Liver (tissue), 8 donors: ENCODE measurements at regions not wholly inside any gene's neighbourhood (a gene's known extent, or its start where the extent isn't known, plus 50 kb on each side); places are given as distances from the start of the nearest gene placed in this dataset.

Source experiments
- DNase-seq: peaks from one replicate; pipeline ENCODE4 v3.0.0-alpha.2; 2017; ENCODE audit warnings: low spot score
- H3K27ac ChIP-seq, 2 donors: one replicate each; pipeline ENCODE4 v1.7.0; 2013; ENCODE audit warnings: inconsistent platforms in 2 of 2, low read length in 2 of 2, control low read depth in 1 of 2, low read depth in 1 of 2, mild to moderate bottlenecking in 1 of 2
- H3K27me3 ChIP-seq, 4 donors: one replicate each; pipeline versions ENCODE4 v1.6.1 to v1.7.0; 2013; ENCODE audit warnings: low read length in 3 of 4, inconsistent platforms in 1 of 4, mild to moderate bottlenecking in 1 of 4, moderate library complexity in 1 of 4; ENCODE audit not compliant: control insufficient read depth in 4 of 4, insufficient read depth in 4 of 4
- H3K36me3 ChIP-seq, 4 donors: one replicate each; pipeline versions ENCODE4 v1.6.1 to v1.7.0; 2013; ENCODE audit warnings: low read length in 3 of 4, mild to moderate bottlenecking in 3 of 4, low read depth in 1 of 4, moderate library complexity in 1 of 4; ENCODE audit not compliant: control insufficient read depth in 4 of 4, insufficient read depth in 3 of 4
- H3K4me1 ChIP-seq, 4 donors: one replicate each; pipeline versions ENCODE4 v1.6.1 to v1.7.0; 2013; ENCODE audit warnings: low read length in 3 of 4, mild to moderate bottlenecking in 3 of 4, moderate library complexity in 1 of 4; ENCODE audit not compliant: control insufficient read depth in 4 of 4, insufficient read depth in 4 of 4
- H3K4me3 ChIP-seq, 3 donors: one replicate each; pipeline versions ENCODE4 v1.6.1 to v1.7.0; 2013; ENCODE audit warnings: low read length in 3 of 3, control low read depth in 1 of 3, low read depth in 1 of 3, mild to moderate bottlenecking in 1 of 3
- H3K9ac ChIP-seq, 2 donors: one replicate each; pipeline ENCODE4 v1.7.0; 2013; ENCODE audit warnings: low read length in 2 of 2, mild to moderate bottlenecking in 2 of 2, moderate library complexity in 2 of 2, control low read depth in 1 of 2, low read depth in 1 of 2
- H3K9me3 ChIP-seq, 4 donors: one replicate each; pipeline versions ENCODE4 v1.6.1 to v1.7.0; 2013; ENCODE audit warnings: low read length in 3 of 4; ENCODE audit not compliant: control insufficient read depth in 4 of 4
- CTCF ChIP-seq: fragments of 150-350 bp; IDR thresholded peaks from 2 replicates; pipeline ENCODE4 v1.5.1; 2017; ENCODE audit warnings: improper control_type of control experiment, low read depth, low read length; ENCODE audit not compliant: missing input control
- EGR1 ChIP-seq, 2 donors: IDR thresholded peaks; 2 replicates each; pipeline ENCODE4 v1.6.1; 2016 to 2018; ENCODE audit warnings: antibody characterized with exemption in 2 of 2, low read depth in 2 of 2
- FOXA1 ChIP-seq: IDR thresholded peaks from 2 replicates; pipeline ENCODE4 v1.6.1; 2016; ENCODE audit warnings: antibody characterized with exemption
- FOXA2 ChIP-seq: IDR thresholded peaks from 2 replicates; pipeline ENCODE4 v1.6.1; 2016; ENCODE audit warnings: antibody characterized with exemption
- GABPA ChIP-seq, 2 donors: IDR thresholded peaks in 1 of 2; conservative IDR thresholded peaks in 1 of 2; 2 replicates each; pipeline ENCODE4 v1.6.1; 2016; ENCODE audit warnings: antibody characterized with exemption in 2 of 2, mild to moderate bottlenecking in 1 of 2, moderate library complexity in 1 of 2
- HNF4A ChIP-seq, 2 donors: conservative IDR thresholded peaks; 2 replicates each; pipeline ENCODE4 v1.6.1; 2016; ENCODE audit warnings: antibody characterized with exemption in 2 of 2, mild to moderate bottlenecking in 2 of 2
- HNF4G ChIP-seq: IDR thresholded peaks from 2 replicates; pipeline ENCODE4 v1.6.1; 2016; ENCODE audit warnings: antibody characterized with exemption
- JUND ChIP-seq, 2 donors: IDR thresholded peaks; 2 replicates each; pipeline ENCODE4 v1.6.1; 2016; ENCODE audit warnings: antibody characterized with exemption in 2 of 2
- MAX ChIP-seq: IDR thresholded peaks from 2 replicates; pipeline ENCODE4 v1.6.1; 2016; ENCODE audit warnings: antibody characterized with exemption
- NR2F2 ChIP-seq: IDR thresholded peaks from 2 replicates; pipeline ENCODE4 v1.6.1; 2016; ENCODE audit warnings: antibody characterized with exemption
- RAD21 ChIP-seq, 2 donors: IDR thresholded peaks; 2 replicates each; pipeline ENCODE4 v1.6.1; 2016; ENCODE audit warnings: antibody characterized with exemption in 2 of 2, mild to moderate bottlenecking in 2 of 2
- REST ChIP-seq: IDR thresholded peaks from 2 replicates; pipeline ENCODE4 v1.6.1; 2016; ENCODE audit warnings: antibody characterized with exemption, mild to moderate bottlenecking
- RXRA ChIP-seq, 2 donors: IDR thresholded peaks; 2 replicates each; pipeline ENCODE4 v1.6.1; 2017 to 2018; ENCODE audit warnings: antibody characterized with exemption in 2 of 2, mild to moderate bottlenecking in 1 of 2
- SP1 ChIP-seq: IDR thresholded peaks from 2 replicates; pipeline ENCODE4 v1.6.1; 2018; ENCODE audit warnings: antibody characterized with exemption, mild to moderate bottlenecking
- TAF1 ChIP-seq: conservative IDR thresholded peaks from 2 replicates; pipeline ENCODE4 v1.6.1; 2016; ENCODE audit warnings: antibody characterized with exemption, mild to moderate bottlenecking
- YY1 ChIP-seq: IDR thresholded peaks from 2 replicates; pipeline ENCODE4 v1.6.1; 2016; ENCODE audit warnings: antibody characterized with exemption, mild to moderate bottlenecking
- ZBTB33 ChIP-seq: IDR thresholded peaks from 2 replicates; pipeline ENCODE4 v1.6.1; 2016; ENCODE audit warnings: antibody characterized with exemption
- WGBS: extraction: QIAGEN DNeasy Blood & Tissue Kit; methylation state at CpG from one replicate; pipeline ENCODE4 v1.1.7; 2013; 5-methylcytosine and 5-hydroxymethylcytosine counted together
- TF ChIP-seq, protein P1 (sequence below): IDR thresholded peaks from 2 replicates; pipeline ENCODE4 v1.6.1; 2016; ENCODE audit warnings: antibody characterized with exemption
- donor health status: healthy.
- donor health status: healthy.
- donor health status: healthy.
- donor health status: healthy.
- donor health status: healthy.

DNA sequence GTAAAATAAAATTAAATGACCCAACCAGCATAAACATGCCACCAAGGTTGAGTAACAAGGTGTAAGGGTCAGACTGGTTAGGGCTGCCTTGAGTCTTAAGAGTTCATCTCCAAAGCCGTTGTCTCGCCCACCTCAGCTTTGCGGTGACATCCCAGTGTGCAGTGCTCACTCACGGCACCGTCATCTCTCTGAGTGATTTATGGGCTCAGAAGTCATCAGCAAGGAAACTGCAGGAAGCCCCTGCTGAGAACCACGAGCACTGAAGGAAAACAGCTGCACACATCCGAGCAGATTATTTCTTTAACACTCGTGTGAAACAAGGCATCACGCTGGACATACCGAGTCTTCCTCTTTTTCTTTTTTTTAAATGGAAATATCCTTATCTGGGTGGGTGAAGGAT lies 411.1 kb downstream of the TRIML1 start:
- TF ChIP-seq, protein P1, sequence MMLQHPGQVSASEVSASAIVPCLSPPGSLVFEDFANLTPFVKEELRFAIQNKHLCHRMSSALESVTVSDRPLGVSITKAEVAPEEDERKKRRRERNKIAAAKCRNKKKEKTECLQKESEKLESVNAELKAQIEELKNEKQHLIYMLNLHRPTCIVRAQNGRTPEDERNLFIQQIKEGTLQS, result no peak
- TF ChIP-seq FOXA2 (no peak), RAD21 (IDR thresholded peaks at IDR 0.05) (no peak), GABPA (IDR thresholded peaks at IDR 0.05 in 1 of 2, conservative IDR thresholded peaks at IDR 0.05 in 1 of 2) (no peak), ZBTB33 (no peak), JUND (IDR thresholded peaks at IDR 0.05) (no peak), HNF4G (no peak), SP1 (no peak), EGR1 (IDR thresholded peaks at IDR 0.05; ENCODE audit: low read depth in 2 of 2) (no peak), CTCF (no peak), RXRA (IDR thresholded peaks at IDR 0.05) (no peak), TAF1 (no peak), NR2F2 (no peak), HNF4A (conservative IDR thresholded peaks at IDR 0.05) (no peak), FOXA1 (no peak), MAX (no peak), REST (no peak), YY1 (no peak)
- DNase-seq, result no peak
- no peaks in the 10 kb centered on the region for H3K4me1 ChIP-seq
- no peaks in the 10 kb centered on the region for H3K9me3 ChIP-seq
- no peak overlapping the region for H3K27ac ChIP-seq
- no peak overlapping the region for H3K4me3 ChIP-seq
- no peak overlapping the region for H3K9ac ChIP-seq
- H3K27me3 ChIP-seq, result peaks cover 0 to 3% (median 0%) of the 10 kb centered on the region in 4 donors
- 62% methylated on average over 10 of the region's 10 CpGs for WGBS
- no peaks in the 10 kb centered on the region for H3K36me3 ChIP-seq
